Epidermal melanocyte (primary cell): ENCODE measurements at regions not wholly inside any gene's neighbourhood (a gene's known extent, or its start where the extent isn't known, plus 50 kb on each side); places are given as distances from the start of the nearest gene placed in this dataset.
"Not testable (repeated sequence)": the region's sequence is repeated elsewhere in the genome, so short reads cannot be mapped to it uniquely, and the experiment has no call there.

ENCODE experiments used
- DNase-seq: peaks from one replicate; pipeline ENCODE4 v3.0.0; 2011; ENCODE audit warnings: low spot score; ENCODE audit not compliant: insufficient read length

GRCh38 chr4:26238778-26239679 lies 81.8 kb upstream of the RBPJ start:
- DNase-seq: peak; percentile 32

GRCh38 chr4:26239801-26240200 lies 81.0 kb upstream of the RBPJ start:
- DNase-seq: no peak

- no peak for DNase-seq
These were observed 79.6 kb upstream of the RBPJ start for GRCh38 chr4:26241179-26241578.

GRCh38 chr4:26242451-26242850 lies 78.4 kb upstream of the RBPJ start:
- DNase-seq: no peak

- not testable (repeated sequence) for DNase-seq
These were observed 76.7 kb upstream of the RBPJ start for GRCh38 chr4:26244138-26244537.

- no peak for DNase-seq
These were observed 72.2 kb upstream of the RBPJ start for GRCh38 chr4:26248647-26249046.

GRCh38 chr4:26252349-26253025 lies 68.3 kb upstream of the RBPJ start:
- DNase-seq: no peak

- no peak for DNase-seq
These were observed 66.8 kb upstream of the RBPJ start for GRCh38 chr4:26253968-26254367.

GRCh38 chr4:26255989-26256388 lies 64.8 kb upstream of the RBPJ start:
- DNase-seq: no peak

GRCh38 chr4:26257444-26257843 lies 63.4 kb upstream of the RBPJ start:
- DNase-seq: not testable (repeated sequence)

GRCh38 chr4:26257850-26258249 lies 63.0 kb upstream of the RBPJ start:
- no peak for DNase-seq

- DNase-seq: no peak
These were observed 60.2 kb upstream of the RBPJ start for GRCh38 chr4:26260571-26260970.

GRCh38 chr4:26261405-26261804 lies 59.4 kb upstream of the RBPJ start:
- DNase-seq: no peak

- no peak for DNase-seq
These were observed 57.6 kb upstream of the RBPJ start for GRCh38 chr4:26263165-26263564.

GRCh38 chr4:26264109-26264508 lies 56.7 kb upstream of the RBPJ start:
- no peak for DNase-seq

GRCh38 chr4:26267087-26267486 lies 53.7 kb upstream of the RBPJ start:
- no peak for DNase-seq

GRCh38 chr4:26268246-26268645 lies 52.6 kb upstream of the RBPJ start:
- no peak for DNase-seq

- no peak for DNase-seq
These were observed 51.8 kb upstream of the RBPJ start for GRCh38 chr4:26269038-26269437.
